Astrocyte (in vitro differentiated cells and primary cell): ENCODE measurements at regions not wholly inside any gene's neighbourhood (a gene's known extent, or its start where the extent isn't known, plus 50 kb on each side); places are given as distances from the start of the nearest gene placed in this dataset.

Source experiments
- DNase-seq: peaks from one replicate; pipeline ENCODE4 v3.0.0-alpha.2; 2010; ENCODE audit warnings: low read depth
- FAIRE-seq: peaks from 2 replicates; lab custom pipeline; 2011; peaks lifted over from hg19 to GRCh38; lab: Jason Lieb, UNC
- H2AFZ ChIP-seq: 2 replicates; pipeline ENCODE4 v1.6.0; 2012; ENCODE audit warnings: low read depth, low read length, inconsistent platforms
- H3K27ac ChIP-seq: 2 replicates; pipeline ENCODE4 v1.5.1; 2011; ENCODE audit warnings: low read depth, low read length, inconsistent platforms
- H3K27me3 ChIP-seq: 2 replicates; pipeline ENCODE4 v1.6.0; 2011; ENCODE audit warnings: low read length, inconsistent platforms; ENCODE audit not compliant: insufficient read depth
- H3K36me3 ChIP-seq: 2 replicates; pipeline ENCODE4 v1.5.1; 2011; ENCODE audit warnings: low read length, inconsistent platforms; ENCODE audit not compliant: insufficient read depth
- H3K4me1 ChIP-seq: 2 replicates; pipeline ENCODE4 v1.5.1; 2011; ENCODE audit warnings: low read length, inconsistent platforms; ENCODE audit not compliant: insufficient read depth
- H3K4me2 ChIP-seq: 2 replicates; pipeline ENCODE4 v1.6.0; 2012; ENCODE audit warnings: low read length, inconsistent platforms
- H3K4me3 ChIP-seq: 2 replicates; pipeline ENCODE4 v1.5.1; 2011; ENCODE audit warnings: low read depth, mild to moderate bottlenecking, low read length, inconsistent platforms; ENCODE audit not compliant: insufficient read depth
- H3K79me2 ChIP-seq: 2 replicates; pipeline ENCODE4 v1.6.0; 2012; ENCODE audit warnings: mild to moderate bottlenecking, low read length, inconsistent platforms; ENCODE audit not compliant: insufficient read depth
- H3K9ac ChIP-seq: 2 replicates; pipeline ENCODE4 v1.6.0; 2012; ENCODE audit warnings: mild to moderate bottlenecking, low read length, inconsistent platforms
- H3K9me3 ChIP-seq: 2 replicates; pipeline ENCODE4 v1.5.1; 2012; ENCODE audit warnings: low read depth, mild to moderate bottlenecking, low read length, inconsistent platforms; ENCODE audit not compliant: insufficient read depth
- H4K20me1 ChIP-seq: 2 replicates; pipeline ENCODE4 v1.6.0; 2012; ENCODE audit warnings: low read length, inconsistent platforms; ENCODE audit not compliant: insufficient read depth
- H3K27ac Mint-ChIP-seq: one replicate; pipeline ENCODE4 v1.8.0; 2021; ENCODE audit warnings: mild to moderate bottlenecking, mixed read lengths; ENCODE audit not compliant: unreplicated experiment
- H3K27me3 Mint-ChIP-seq: one replicate; pipeline ENCODE4 v1.8.0; 2021; ENCODE audit warnings: low read depth, mixed read lengths; ENCODE audit not compliant: unreplicated experiment
- H3K36me3 Mint-ChIP-seq: one replicate; pipeline ENCODE4 v1.8.0; 2021; ENCODE audit warnings: low read depth, mixed read lengths; ENCODE audit not compliant: unreplicated experiment
- H3K4me1 Mint-ChIP-seq: one replicate; pipeline ENCODE4 v1.8.0; 2021; ENCODE audit warnings: low read depth, mixed read lengths; ENCODE audit not compliant: unreplicated experiment
- H3K4me3 Mint-ChIP-seq: one replicate; pipeline ENCODE4 v1.8.0; 2021; ENCODE audit warnings: mild to moderate bottlenecking, moderate library complexity, mixed read lengths; ENCODE audit not compliant: unreplicated experiment
- H3K9me3 Mint-ChIP-seq: one replicate; pipeline ENCODE4 v1.8.0; 2021; ENCODE audit warnings: mild to moderate bottlenecking, mixed read lengths; ENCODE audit not compliant: unreplicated experiment
- CTCF ChIP-seq: IDR thresholded peaks from 2 replicates; pipeline ENCODE4 v1.5.1; 2011; ENCODE audit warnings: low read depth, mild to moderate bottlenecking, inconsistent platforms, low read length, moderate library complexity; ENCODE audit not compliant: insufficient read depth
- EZH2 ChIP-seq: IDR thresholded peaks from 2 replicates; pipeline ENCODE4 v1.6.1; 2012; ENCODE audit warnings: mild to moderate bottlenecking, low read length, inconsistent platforms; ENCODE audit not compliant: insufficient read depth

DNA sequence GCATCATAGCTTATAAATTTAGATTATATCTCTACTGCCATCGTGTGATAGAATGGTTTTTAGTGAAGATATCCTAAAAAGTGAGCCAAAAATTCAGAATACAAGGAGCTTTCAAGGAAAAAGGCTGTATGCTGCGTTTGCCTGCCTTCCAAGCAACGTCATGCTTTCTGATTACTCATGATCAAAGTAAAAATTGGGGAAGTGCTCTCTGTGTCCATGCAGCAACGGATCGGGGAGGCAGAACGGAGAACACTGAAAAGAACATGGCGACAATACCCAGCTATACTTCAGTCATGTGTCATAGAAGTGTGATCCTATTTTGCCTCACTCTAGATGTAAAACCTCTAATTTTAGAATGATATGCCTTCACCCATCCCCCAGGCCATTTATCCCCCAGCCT lies 185.7 kb downstream of the SUCLG1 start:
- Mint-ChIP-seq H3K27ac (no peak overlapping the region), H3K4me1 (peaks cover 6% of the 10 kb centered on the region), H3K4me3 (no peak overlapping the region), H3K36me3 (no peaks in the 10 kb centered on the region), H3K9me3 (peaks cover 2% of the 10 kb centered on the region), H3K27me3 (no peaks in the 10 kb centered on the region)
- no peak overlapping the region for H3K27ac ChIP-seq
- H3K79me2 ChIP-seq: no peaks in the 10 kb centered on the region
- H3K27me3 ChIP-seq: no peaks in the 10 kb centered on the region
- H3K4me2 ChIP-seq: no peak overlapping the region
- DNase-seq (no peak), FAIRE-seq (no peak)
- no peak overlapping the region for H3K4me3 ChIP-seq
- TF ChIP-seq CTCF (no peak), EZH2 (no peak)
- H3K9me3 ChIP-seq: no peaks in the 10 kb centered on the region
- H2AFZ ChIP-seq: no peak overlapping the region
- H3K9ac ChIP-seq: no peak overlapping the region
- no peaks in the 10 kb centered on the region for H3K4me1 ChIP-seq
- no peaks in the 10 kb centered on the region for H3K36me3 ChIP-seq
- H4K20me1 ChIP-seq: no peaks in the 10 kb centered on the region

DNA sequence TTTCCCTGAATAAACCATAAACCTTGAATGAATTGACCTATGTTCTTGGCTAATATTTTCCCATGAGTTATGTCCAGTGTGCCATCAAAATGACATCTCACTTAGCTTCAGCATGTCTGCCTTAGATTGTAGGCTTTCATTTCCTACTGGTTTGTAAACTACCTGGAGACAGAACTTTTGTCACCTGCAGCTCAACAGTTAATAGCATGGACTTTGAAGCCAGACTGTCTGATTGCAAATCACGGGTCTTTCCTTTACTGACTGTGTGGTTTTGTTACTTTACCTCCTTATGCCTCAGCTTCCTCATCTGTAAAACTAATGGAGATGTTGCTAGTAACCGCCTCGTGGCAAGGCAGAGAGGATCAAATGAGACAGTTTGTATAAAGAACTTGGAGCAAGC lies 187.1 kb downstream of the SUCLG1 start:
- H3K9ac ChIP-seq: no peak overlapping the region
- H3K4me1 Mint-ChIP-seq: no peaks in the 10 kb centered on the region
- no peak for FAIRE-seq
- H3K79me2 ChIP-seq: no peaks in the 10 kb centered on the region
- no peaks in the 10 kb centered on the region for H3K4me1 ChIP-seq
- H3K27me3 Mint-ChIP-seq: no peaks in the 10 kb centered on the region
- H4K20me1 ChIP-seq: no peaks in the 10 kb centered on the region
- H3K27me3 ChIP-seq: no peaks in the 10 kb centered on the region
- no peak overlapping the region for H3K4me3 ChIP-seq
- H3K9me3 Mint-ChIP-seq: peaks cover 6% of the 10 kb centered on the region
- no peak for TF ChIP-seq CTCF
- no peak for TF ChIP-seq EZH2
- H3K27ac Mint-ChIP-seq: no peak overlapping the region
- H2AFZ ChIP-seq: no peak overlapping the region
- no peak overlapping the region for H3K4me2 ChIP-seq
- no peak overlapping the region for H3K4me3 Mint-ChIP-seq
- no peaks in the 10 kb centered on the region for H3K9me3 ChIP-seq
- no peaks in the 10 kb centered on the region for H3K36me3 Mint-ChIP-seq
- H3K27ac ChIP-seq: no peak overlapping the region
- H3K36me3 ChIP-seq: no peaks in the 10 kb centered on the region
- DNase-seq: no peak

- H3K27ac Mint-ChIP-seq: no peak overlapping the region
- Histone ChIP-seq H4K20me1 (no peaks in the 10 kb centered on the region), H3K4me1 (no peaks in the 10 kb centered on the region), H3K27me3 (no peaks in the 10 kb centered on the region), H3K4me3 (no peak overlapping the region), H3K36me3 (no peaks in the 10 kb centered on the region), H3K4me2 (no peak overlapping the region), H3K9ac (no peak overlapping the region), H2AFZ (no peak overlapping the region), H3K27ac (no peak overlapping the region), H3K9me3 (no peaks in the 10 kb centered on the region), H3K79me2 (no peaks in the 10 kb centered on the region)
- no peak overlapping the region for H3K4me3 Mint-ChIP-seq
- no peaks in the 10 kb centered on the region for H3K36me3 Mint-ChIP-seq
- DNase-seq (no peak), FAIRE-seq (no peak)
- H3K4me1 Mint-ChIP-seq: peaks cover 12% of the 10 kb centered on the region
- no peaks in the 10 kb centered on the region for H3K27me3 Mint-ChIP-seq
- H3K9me3 Mint-ChIP-seq: peaks cover 11% of the 10 kb centered on the region
- no peak for TF ChIP-seq EZH2
- TF ChIP-seq CTCF: no peak
Observed at GRCh38 chr2:84257831-84258230, 201.2 kb downstream of the SUCLG1 start.
